HG02943 (cell line): ENCODE measurements at regions not wholly inside any gene's neighbourhood (a gene's known extent, or its start where the extent isn't known, plus 50 kb on each side); places are given as distances from the start of the nearest gene placed in this dataset.

Experiments
- ATAC-seq: cut with Tn5 transposase; IDR thresholded peaks from one replicate; pipeline ENCODE4 v1.9.1; 2021; ENCODE audit warnings: mild to moderate bottlenecking, low read depth, moderate library complexity; ENCODE audit not compliant: unreplicated experiment

DNA sequence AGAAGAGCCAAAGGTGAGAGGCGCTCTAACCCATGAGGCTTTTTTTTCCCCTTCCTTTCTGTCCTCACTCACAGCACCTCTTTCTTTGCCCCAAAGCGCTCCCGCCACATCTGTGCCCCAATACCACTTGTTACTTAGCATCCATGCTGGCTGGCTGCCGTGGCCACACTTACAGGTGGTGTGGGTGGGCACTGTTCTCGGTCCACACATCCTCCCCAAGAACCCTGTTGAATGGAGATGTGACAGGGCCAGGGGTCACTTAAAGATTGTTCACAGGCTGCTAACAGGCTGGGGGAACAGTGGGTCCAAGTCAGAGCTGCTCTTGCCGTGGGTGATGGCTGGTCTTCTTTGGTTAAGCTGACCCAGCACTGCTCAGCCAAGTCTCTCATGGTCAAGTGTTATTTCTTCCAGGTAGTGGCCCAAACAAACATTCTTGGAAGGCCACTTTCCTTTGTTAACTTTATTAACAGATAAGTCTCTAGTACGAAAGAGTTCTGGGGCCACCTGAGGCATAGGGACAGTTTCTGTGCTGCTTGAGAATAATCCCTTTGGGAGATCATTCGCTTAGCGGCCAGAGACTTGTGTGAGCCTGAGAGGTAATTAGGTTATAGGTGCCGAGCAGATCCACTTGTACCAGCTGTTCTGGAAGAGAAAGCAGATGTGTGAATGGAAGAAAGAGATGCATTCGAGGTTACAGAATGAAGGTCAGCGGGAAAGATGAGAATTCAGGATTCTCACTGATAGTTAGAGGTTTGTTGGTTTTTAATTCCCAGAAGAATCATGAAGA lies 62.6 kb upstream of the IRF2BP2 start:
- no peak for ATAC-seq

DNA sequence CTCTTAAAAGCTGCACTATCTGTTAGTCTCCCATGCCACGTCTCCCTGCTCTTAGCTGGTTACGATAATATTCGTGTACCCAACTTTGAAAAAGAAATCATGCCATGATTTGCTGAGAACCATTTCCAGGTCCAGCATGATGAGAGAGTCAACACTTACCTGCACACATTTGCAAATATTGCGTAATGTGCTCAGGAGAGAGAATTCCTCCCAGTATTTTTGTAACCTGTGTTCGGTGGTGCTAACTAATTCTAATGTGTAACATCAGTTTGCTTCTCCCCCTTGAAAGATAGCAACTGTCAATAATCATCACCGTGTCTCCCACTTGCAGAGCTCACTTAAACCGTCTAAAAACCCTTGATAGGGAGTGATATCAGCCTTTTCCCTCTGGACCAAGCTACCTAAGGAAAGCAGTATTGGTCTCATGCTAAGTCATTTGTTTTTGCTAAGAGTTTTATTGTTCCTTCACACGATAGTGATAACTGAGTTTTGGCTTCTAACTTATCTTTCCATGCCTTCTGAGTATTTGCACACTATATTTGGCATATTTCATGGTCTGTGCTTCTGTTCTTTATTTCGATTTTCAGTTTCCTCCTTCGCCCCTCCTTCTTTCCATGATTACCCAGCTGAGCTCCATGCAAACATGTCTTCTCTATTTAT lies 61.1 kb upstream of the IRF2BP2 start:
- ATAC-seq = no peak

GRCh38 chr1:234669499-234669898 lies 59.5 kb upstream of the IRF2BP2 start:
- no peak for ATAC-seq

DNA sequence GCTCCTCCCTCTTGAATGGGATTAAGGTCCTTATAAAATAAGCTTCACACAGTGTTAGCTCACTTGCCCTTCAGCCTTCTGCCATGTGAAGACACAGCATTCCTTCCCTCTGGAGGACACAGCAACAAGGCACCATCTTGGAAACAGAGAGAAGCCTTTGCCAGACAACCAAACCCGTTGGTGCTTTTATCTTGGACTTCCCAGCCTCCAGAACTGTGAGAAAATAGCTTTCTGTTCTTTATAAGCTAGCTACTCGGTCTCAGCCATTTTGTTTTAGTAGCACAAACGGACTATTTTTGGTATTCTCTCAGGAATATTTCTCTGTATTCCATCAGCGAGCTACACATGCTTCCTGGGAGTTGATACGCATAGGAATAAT lies 58.6 kb upstream of the IRF2BP2 start:
- no peak for ATAC-seq

DNA sequence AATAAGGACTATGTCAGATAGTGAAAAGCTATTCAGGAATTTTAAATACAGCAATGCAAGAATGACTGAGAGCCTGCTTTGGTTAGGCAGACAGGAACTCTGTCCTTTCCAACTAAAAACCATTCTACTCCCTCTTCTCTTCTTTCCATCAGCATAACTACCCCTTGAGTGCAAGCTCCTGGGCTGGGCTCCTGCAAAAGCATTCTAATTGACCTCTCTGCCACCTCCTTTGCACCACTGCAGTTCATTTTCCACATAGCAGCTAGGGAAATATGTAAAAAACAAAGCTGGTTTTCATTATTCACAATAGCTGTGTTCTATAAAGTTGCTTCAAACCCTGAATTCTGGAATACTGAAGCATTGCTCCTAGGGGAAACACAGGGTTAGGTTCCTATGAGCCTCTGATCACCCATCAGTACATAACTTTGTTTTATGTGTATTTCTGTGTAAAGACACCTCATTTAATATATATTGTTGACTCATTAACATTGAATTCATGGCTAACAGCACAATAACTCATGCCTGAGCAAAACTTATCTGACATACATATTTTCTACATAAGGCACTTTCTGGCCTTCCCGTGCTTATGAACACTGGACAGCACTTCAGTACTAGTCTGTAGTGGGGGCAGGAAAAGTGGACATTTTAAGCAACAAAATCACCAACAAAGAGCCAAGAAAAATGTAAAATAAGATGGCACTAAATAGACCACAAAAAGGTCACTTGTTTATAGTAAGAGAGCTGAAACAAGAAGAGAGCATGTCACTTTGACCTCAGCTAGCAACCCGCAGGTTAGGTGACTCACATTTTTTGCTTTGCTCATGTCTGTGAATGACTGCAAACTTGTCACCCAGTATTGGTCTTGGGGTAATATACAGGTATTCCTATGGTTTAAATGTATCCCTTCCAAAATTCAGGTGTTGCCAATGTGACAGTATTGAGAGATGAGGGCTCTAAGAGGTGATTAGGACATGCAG lies 57.9 kb upstream of the IRF2BP2 start:
- ATAC-seq = no peak

DNA sequence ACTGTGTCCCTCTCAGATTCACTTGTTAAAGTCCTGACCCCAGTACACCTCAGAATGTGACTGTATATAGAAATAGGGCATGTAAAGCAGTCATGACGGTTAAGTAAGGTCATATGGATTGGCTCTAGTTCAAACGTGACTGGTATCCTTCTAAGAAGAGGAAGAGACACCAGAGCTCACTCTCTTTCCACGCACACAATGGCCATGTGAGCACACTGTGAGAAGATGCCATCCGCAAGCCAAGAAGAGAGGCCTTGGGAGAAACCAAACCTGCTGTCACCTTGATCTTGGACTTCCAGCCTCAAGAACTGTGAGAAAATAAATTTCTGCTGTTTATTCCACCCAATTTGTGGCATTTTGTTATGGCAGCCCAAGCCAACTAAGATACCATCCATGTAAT lies 56.8 kb upstream of the IRF2BP2 start:
- no peak for ATAC-seq

DNA sequence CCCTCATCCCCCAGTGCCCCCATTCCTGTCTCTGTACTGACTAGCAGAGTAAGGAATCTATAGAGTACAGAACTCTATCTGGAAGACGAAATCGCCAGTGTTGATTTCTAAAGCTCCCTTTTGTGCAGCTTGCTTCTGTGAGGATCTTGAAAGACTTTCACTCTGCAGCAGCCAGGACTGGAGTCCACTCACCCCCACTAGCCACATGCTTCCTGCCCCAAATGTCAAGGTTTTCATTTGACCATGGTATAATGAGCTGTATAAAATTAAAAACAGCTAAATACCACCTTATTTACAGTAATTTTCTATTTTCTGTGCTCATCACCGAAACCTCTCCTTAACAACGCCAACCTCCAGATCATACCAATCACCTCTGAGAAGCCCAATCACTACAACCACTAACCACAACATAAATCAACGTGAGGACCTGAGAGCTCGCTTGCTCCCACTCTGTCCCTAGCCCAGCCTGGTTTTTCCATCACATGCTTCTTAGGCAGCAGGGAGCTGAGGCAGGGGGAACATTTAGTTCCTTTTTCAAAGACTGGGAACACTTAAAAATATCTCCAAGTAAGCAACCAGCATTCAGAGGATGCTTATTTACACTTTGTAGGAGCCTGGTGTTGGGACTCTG lies 56.1 kb upstream of the IRF2BP2 start:
- no peak for ATAC-seq

DNA sequence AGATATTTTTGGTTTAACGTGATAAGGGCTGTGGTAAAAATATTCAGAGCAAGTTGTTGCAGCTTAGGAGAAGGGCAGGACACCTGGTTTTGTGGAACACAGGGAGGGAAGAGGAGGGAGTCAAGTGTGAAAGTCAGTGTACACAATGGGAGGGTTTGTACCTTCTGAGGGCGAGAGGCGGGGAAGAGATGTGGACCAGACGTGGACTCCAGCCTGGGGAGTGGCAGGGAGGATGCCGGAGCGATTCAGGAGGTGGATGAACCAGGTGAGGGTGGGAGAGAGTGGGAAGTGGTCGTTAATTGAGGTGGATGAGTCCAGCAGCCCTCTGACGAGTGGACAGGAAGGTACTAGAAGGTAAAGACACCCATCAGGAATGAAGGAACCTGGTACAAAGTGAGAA lies 52.2 kb upstream of the IRF2BP2 start:
- no peak for ATAC-seq

- ATAC-seq = no peak
Measured at GRCh38 chr1:234661317-234661928, 51.4 kb upstream of the IRF2BP2 start.

DNA sequence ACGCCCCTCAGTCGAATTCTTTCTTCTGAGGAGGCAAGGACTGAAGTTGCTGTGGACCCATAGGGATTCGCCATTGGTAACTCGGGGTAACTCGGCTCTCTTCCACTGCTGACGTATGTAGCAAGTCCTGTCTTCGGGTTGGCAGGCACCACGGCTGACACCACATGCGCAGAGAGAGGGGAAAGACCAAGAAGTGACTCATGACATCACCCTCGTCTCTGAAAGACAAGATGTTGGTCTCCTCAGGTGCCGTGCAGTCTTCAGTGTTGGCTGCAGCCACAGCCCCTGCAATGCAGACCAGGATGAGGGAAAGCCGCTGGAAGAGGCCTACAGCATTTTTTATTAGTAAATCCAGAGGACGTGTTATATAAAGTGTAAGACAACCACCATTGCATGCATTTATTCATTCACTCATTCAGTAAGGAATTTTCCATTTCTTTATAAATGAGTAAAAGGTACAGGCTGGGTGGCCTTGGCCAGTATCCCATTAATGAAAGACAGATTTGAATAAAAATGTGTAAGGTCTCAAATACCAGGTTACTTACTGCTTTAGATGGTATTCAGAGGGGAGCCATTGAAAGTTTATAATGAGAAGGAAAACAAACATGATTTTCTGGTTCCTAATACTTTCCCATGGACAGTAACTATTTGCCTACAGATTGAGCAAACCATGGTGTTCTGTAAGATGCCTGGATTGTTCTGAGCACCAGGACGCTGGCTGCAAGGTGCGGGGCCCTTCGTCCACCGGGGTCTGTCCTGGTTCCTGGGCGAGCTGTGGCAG lies 50.7 kb upstream of the IRF2BP2 start:
- ATAC-seq = no peak
